ENCODE measurements at regions not wholly inside any gene's neighbourhood (a gene's known extent, or its start where the extent isn't known, plus 50 kb on each side); places are given as distances from the start of the nearest gene placed in this dataset.

- POLR2A ChIA-PET (ENCODE audit: partially characterized antibody), result no interaction called here
- TF ChIP-seq CHD1 (IDR thresholded peaks at IDR 0.05; ENCODE audit: low read depth, low read length) (no peak), RAD21 (IDR thresholded peaks at IDR 0.05 in 1 of 2, conservative IDR thresholded peaks at IDR 0.05 in 1 of 2; ENCODE audit: low read depth in 2 of 2, low read length in 2 of 2) (no peak), POLR2A (IDR thresholded peaks at IDR 0.05; ENCODE audit: control extremely low read depth in 1 of 2, low read depth in 2 of 2, low read length in 2 of 2) (no peak), HDAC2 (IDR thresholded peaks at IDR 0.05; ENCODE audit: borderline replicate concordance in 1 of 2, low read depth in 2 of 2, low read length in 2 of 2) (no peak), SAP30 (IDR thresholded peaks at IDR 0.05; ENCODE audit: insufficient read depth, insufficient replicate concordance, low read length) (no peak), CHD2 (IDR thresholded peaks at IDR 0.05; ENCODE audit: low read length) (no peak), CEBPB (IDR thresholded peaks at IDR 0.05; ENCODE audit: low read depth, low read length) (no peak), TBP (IDR thresholded peaks at IDR 0.05; ENCODE audit: low read depth, low read length) (no peak), HDAC6 (IDR thresholded peaks at IDR 0.05; ENCODE audit: low read depth, low read length) (no peak), SIX5 (IDR thresholded peaks at IDR 0.05; ENCODE audit: low read depth, low read length) (no peak), SUZ12 (IDR thresholded peaks at IDR 0.05; ENCODE audit: low read length) (no peak)
- TF ChIP-seq, protein P1, sequence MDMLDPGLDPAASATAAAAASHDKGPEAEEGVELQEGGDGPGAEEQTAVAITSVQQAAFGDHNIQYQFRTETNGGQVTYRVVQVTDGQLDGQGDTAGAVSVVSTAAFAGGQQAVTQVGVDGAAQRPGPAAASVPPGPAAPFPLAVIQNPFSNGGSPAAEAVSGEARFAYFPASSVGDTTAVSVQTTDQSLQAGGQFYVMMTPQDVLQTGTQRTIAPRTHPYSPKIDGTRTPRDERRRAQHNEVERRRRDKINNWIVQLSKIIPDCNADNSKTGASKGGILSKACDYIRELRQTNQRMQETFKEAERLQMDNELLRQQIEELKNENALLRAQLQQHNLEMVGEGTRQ (IDR thresholded peaks at IDR 0.05; ENCODE audit: low read length), result no peak
Measured at GRCh38 chr2:2834516-2835254, 503.6 kb upstream of the MYT1L start.

More at GRCh38 chr2:2834516-2835254, 503.6 kb upstream of the MYT1L start:
- no peaks in the 10 kb centered on the region for H4K20me1 ChIP-seq (replicated peaks in 1 of 2; ENCODE audit: control insufficient read depth in 1 of 2, insufficient read depth in 2 of 2, low read length in 2 of 2)
- H3K23ac ChIP-seq (ENCODE audit: insufficient read length), result no peak overlapping the region
- no peak overlapping the region for H4K8ac ChIP-seq (ENCODE audit: extremely low read depth, insufficient read depth, low read length)
- H3K56ac ChIP-seq (replicated peaks; ENCODE audit: insufficient read length, low read depth, low read length), result no peak overlapping the region
- WGBS, 2 experiments (ENCODE audit: extremely low coverage in 1 of 2, insufficient coverage in 1 of 2, insufficient read length in 1 of 2, insufficient replicate concordance in 2 of 2, low coverage in 1 of 2, low lambda C conversion rate in 2 of 2, missing lambda C conversion rate in 1 of 2), result 91% methylated on average over 9 of the region's 10 CpGs; no CpG with 5 or more reads in 1 of the 2 experiments
- H4K91ac ChIP-seq (replicated peaks; ENCODE audit: insufficient read length, low read length), result no peak overlapping the region
- CTCF ChIA-PET (ENCODE audit: partially characterized antibody), result interaction anchor here (1.4 kb wide), 1 partner anchor 9 kb away, joined by 5 read pairs; no protein-coding TSS in a partner anchor
- no peak overlapping the region for H3K4ac ChIP-seq (replicated peaks; ENCODE audit: insufficient read length, low read depth, low read length)
- H3K36me3 ChIP-seq (ENCODE audit: control insufficient read depth in 2 of 4, insufficient read depth in 4 of 4, low read length in 3 of 4), result no peaks in the 10 kb centered on the region
- DNase-seq (ENCODE audit: low read depth in 1 of 2, low spot score in 2 of 2) (no peak), FAIRE-seq (no peak)
- no peak overlapping the region for H4K5ac ChIP-seq (ENCODE audit: insufficient read length, low read depth, low read length)
- no peak overlapping the region for H3K4me3 ChIP-seq (ENCODE audit: extremely low read depth in 1 of 4, insufficient read depth in 2 of 4, low read depth in 3 of 4, low read length in 4 of 4)
- H3K79me2 ChIP-seq (ENCODE audit: control insufficient read depth in 1 of 2, insufficient read depth in 2 of 2, low read length in 2 of 2), result no peaks in the 10 kb centered on the region
- no peaks in the 10 kb centered on the region for H3K79me1 ChIP-seq (ENCODE audit: low read depth, low read length)
- no peak overlapping the region for H3K18ac ChIP-seq (ENCODE audit: extremely low read depth, low read length)
- H3K9ac ChIP-seq (replicated peaks in 1 of 4; ENCODE audit: extremely low read depth in 1 of 4, low read depth in 3 of 4, low read length in 3 of 4), result no peak overlapping the region
- H3K27me3 ChIP-seq (replicated peaks in 1 of 4; ENCODE audit: control insufficient read depth in 3 of 4, extremely low read depth in 1 of 4, insufficient read depth in 3 of 4, low read length in 3 of 4), result no peaks in the 10 kb centered on the region
- H3K23me2 ChIP-seq (ENCODE audit: low read depth, low read length), result no peaks in the 10 kb centered on the region
- no peak overlapping the region for H2AFZ ChIP-seq (ENCODE audit: low read length)
- no peak overlapping the region for H3K14ac ChIP-seq (ENCODE audit: insufficient read length)
- no peak overlapping the region for H2BK5ac ChIP-seq (ENCODE audit: low read depth, low read length)
- no peak overlapping the region for H2AK5ac ChIP-seq (ENCODE audit: low read depth, low read length)
- no peak overlapping the region for H3K27ac ChIP-seq (ENCODE audit: low read depth, low read length)
- no peak overlapping the region for H3K4me2 ChIP-seq (ENCODE audit: insufficient read depth in 1 of 2, low read depth in 2 of 2, low read length in 2 of 2)
- H2BK120ac ChIP-seq (replicated peaks; ENCODE audit: low read depth, low read length), result no peak overlapping the region
- no peaks in the 10 kb centered on the region for H3K9me3 ChIP-seq (ENCODE audit: insufficient read depth in 2 of 2, low read depth in 1 of 2, low read length in 1 of 2)
- no peak overlapping the region for H2BK12ac ChIP-seq (ENCODE audit: low read depth, low read length)
- H2BK15ac ChIP-seq (ENCODE audit: low read length), result no peak overlapping the region
- no peaks in the 10 kb centered on the region for H3K4me1 ChIP-seq (replicated peaks in 1 of 4; ENCODE audit: control insufficient read depth in 3 of 4, insufficient read depth in 4 of 4, low read length in 3 of 4)
- no peak overlapping the region for H2BK20ac ChIP-seq (ENCODE audit: low read length)

Measured in H1 (cell line).